Effector memory CD8-positive, alpha-beta T cell (primary cell): ENCODE measurements at regions not wholly inside any gene's neighbourhood (a gene's known extent, or its start where the extent isn't known, plus 50 kb on each side); places are given as distances from the start of the nearest gene placed in this dataset.

ENCODE experiments used
- ATAC-seq: fragments of 150-1000 bp; cut with Tn5 transposase; replicated peaks from 2 replicates; pipeline ENCODE4 v1.10.0; 2021; ENCODE audit warnings: mild to moderate bottlenecking, moderate library complexity
- DNase-seq, 3 experiments: peaks; one replicate each; pipeline ENCODE4 v3.0.0; 2021
- H3K27ac Mint-ChIP-seq, 2 donors: one replicate each; pipeline ENCODE4 v1.8.0; 2022; ENCODE audit warnings: mild to moderate bottlenecking in 2 of 2, mixed read lengths in 2 of 2, moderate library complexity in 2 of 2
- H3K27me3 Mint-ChIP-seq, 2 donors: one replicate each; pipeline ENCODE4 v1.8.0; 2022; ENCODE audit warnings: mixed read lengths in 2 of 2
- H3K36me3 Mint-ChIP-seq: one replicate; pipeline ENCODE4 v1.8.0; 2022; ENCODE audit warnings: mild to moderate bottlenecking, moderate library complexity, mixed read lengths; ENCODE audit not compliant: insufficient read depth
- H3K4me1 Mint-ChIP-seq, 2 donors: one replicate each; pipeline ENCODE4 v1.8.0; 2022; ENCODE audit warnings: low read depth in 2 of 2, mixed read lengths in 2 of 2
- H3K4me3 Mint-ChIP-seq, 2 donors: one replicate each; pipeline ENCODE4 v1.8.0; 2022; ENCODE audit warnings: mild to moderate bottlenecking in 2 of 2, mixed read lengths in 2 of 2, moderate library complexity in 2 of 2
- H3K9me3 Mint-ChIP-seq, 2 donors: one replicate each; pipeline ENCODE4 v1.8.0; 2022; ENCODE audit warnings: mixed read lengths in 2 of 2

DNA sequence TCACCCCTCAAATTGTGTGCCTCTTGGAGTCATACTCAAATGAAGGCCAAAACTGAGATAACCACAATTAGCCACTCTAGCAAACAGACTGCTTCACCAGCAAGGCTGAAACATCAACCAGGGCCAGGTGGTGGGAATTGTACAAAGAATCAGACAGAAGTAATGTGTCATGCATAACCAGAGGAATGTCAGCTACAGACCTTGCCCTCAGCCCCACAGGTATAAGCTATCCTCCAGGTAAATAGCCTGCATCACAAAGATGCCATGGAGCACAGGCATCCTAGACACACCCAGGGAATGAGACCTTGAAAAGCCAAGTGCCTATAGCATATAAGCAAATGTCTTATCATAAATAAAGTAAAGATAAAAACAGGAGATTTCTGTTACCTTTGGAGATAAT is 242.7 kb downstream of the CETN3 start:
- Mint-ChIP-seq H3K9me3 (peaks cover 2 to 9% of the 10 kb centered on the region in 2 donors), H3K36me3 (no peaks in the 10 kb centered on the region), H3K4me3 (no peak overlapping the region), H3K27me3 (no peaks in the 10 kb centered on the region), H3K27ac (no peak overlapping the region), H3K4me1 (no peaks in the 10 kb centered on the region)
- DNase-seq: no peak
- no peak for ATAC-seq

DNA sequence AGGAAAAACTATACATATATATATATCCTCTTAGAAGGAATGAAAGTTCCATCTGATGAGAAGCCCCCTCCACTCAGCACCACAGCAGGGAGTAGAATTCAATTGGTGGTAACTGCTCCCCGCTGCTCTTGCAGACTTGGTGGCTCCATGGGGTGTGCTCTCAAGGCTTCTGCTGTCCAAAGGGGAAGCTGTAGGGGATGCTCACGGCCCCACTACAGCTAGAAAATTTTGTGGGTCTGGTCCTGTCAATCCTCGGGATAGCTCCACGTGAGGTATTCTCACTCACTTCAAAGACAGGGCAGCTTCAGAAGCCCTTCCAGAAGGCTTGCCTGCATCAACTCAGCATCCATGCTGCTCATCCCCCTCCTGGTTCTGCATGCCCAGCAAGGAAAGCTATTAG is 247.2 kb downstream of the CETN3 start:
- Mint-ChIP-seq H3K27ac (no peak overlapping the region), H3K36me3 (no peaks in the 10 kb centered on the region), H3K4me3 (no peak overlapping the region), H3K4me1 (no peaks in the 10 kb centered on the region), H3K9me3 (peaks cover 2 to 9% of the 10 kb centered on the region in 2 donors), H3K27me3 (no peaks in the 10 kb centered on the region)
- ATAC-seq: no peak
- DNase-seq: no peak

DNA sequence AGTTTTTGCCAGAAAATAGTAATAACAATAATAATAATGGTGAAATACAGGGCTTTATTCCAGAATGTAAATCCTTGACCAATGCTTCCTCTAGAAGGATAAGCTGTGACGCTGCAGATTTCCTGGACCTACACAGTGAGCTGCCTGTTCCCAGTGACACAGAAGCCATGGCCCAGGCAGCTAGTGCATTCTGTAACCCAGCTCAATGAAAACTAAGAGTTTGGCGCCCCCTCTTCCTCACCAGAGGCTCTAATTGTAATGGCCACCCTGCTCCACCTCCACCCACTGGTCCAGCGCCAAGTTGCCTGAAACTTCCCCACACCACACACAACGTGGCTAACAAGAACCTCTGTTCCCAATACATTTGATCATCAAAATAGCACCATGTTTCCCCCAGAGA is 248.1 kb downstream of the CETN3 start:
- no peak overlapping the region for H3K27ac Mint-ChIP-seq
- H3K36me3 Mint-ChIP-seq: no peaks in the 10 kb centered on the region
- DNase-seq: no peak
- ATAC-seq: no peak
- no peaks in the 10 kb centered on the region for H3K4me1 Mint-ChIP-seq
- H3K4me3 Mint-ChIP-seq: no peak overlapping the region
- peaks cover 0 to 6% of the 10 kb centered on the region in 2 donors for H3K9me3 Mint-ChIP-seq
- no peaks in the 10 kb centered on the region for H3K27me3 Mint-ChIP-seq

DNA sequence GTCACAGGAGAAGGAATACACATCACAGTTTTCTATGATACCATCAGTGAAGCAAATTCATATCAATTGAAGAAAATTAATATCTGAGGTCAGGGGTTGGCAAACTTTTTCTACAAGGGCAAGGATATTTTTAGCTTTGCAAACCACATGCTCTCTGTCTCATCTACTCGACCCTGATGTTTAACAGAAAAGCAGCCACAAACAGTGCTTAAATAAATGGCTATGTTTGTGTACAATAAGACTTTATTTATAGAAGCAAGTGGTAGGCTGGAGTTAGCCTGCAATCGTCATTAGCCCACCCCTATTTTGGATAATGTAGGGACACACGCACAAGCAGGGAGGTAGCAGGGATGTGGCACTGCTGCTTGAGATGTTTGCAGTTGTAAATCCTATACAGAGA is 251.4 kb downstream of the CETN3 start:
- Mint-ChIP-seq H3K36me3 (no peaks in the 10 kb centered on the region), H3K4me1 (no peaks in the 10 kb centered on the region), H3K27ac (no peak overlapping the region), H3K4me3 (no peak overlapping the region), H3K9me3 (peaks cover 2 to 6% of the 10 kb centered on the region in 2 donors), H3K27me3 (no peaks in the 10 kb centered on the region)
- DNase-seq (no peak), ATAC-seq (no peak)

DNA sequence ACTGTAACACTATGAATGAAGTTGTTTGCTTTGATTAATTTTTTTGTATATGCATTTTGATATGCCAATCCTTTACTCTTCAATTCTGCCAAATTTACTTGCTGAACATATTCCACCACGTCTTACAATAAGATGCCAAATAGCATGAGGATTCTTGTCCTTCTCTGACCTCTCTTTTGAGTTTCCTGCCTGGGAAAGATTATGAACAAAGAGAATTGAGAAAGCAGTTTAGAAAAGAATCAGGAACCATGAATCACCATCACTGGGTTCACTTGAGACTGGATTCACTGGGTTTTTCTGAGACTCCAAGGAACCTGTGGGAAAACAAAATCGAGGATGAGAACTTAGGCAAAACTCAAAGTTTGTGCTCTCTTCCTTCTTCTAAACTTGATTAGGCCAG is 256.5 kb downstream of the CETN3 start:
- H3K4me1 Mint-ChIP-seq: no peaks in the 10 kb centered on the region
- H3K27ac Mint-ChIP-seq: no peak overlapping the region
- DNase-seq: no peak
- H3K9me3 Mint-ChIP-seq: peaks cover 6 to 10% of the 10 kb centered on the region in 2 donors
- ATAC-seq: no peak
- no peaks in the 10 kb centered on the region for H3K36me3 Mint-ChIP-seq
- no peak overlapping the region for H3K4me3 Mint-ChIP-seq
- no peaks in the 10 kb centered on the region for H3K27me3 Mint-ChIP-seq

DNA sequence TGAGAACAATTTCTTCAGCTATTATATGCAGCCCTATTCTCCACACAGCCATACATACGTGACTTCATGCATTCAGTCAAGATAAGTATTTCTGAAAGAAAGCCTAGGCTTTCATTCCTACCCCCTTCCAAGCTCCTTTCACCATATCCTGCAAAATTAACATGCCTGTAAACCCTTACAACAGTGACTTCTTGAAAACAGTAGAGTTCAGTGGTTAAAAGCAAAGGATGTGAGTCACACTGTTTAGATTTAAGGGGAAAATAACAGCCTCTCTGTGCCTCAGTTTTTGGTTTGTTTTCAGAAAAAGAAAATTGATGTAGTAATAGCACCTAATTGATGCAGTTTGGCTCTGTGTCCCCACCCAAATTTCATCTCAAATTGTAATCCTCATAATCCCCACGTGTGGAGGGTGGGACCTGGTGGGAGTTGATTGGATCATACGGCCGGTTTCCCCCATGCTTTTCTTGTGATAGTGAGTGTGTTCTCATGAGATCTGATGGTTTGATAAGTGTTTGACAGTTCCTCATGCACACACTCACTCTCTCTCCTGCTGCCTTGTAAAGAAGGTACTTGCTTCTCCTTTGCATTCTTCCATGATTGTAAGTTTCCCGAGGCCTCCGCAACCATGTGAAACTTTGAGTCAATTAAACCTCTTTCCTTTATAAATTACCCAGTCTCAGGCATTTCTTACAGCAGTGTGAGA is 264.8 kb downstream of the CETN3 start:
- H3K4me1 Mint-ChIP-seq: no peaks in the 10 kb centered on the region
- no peak for DNase-seq
- no peaks in the 10 kb centered on the region for H3K27me3 Mint-ChIP-seq
- H3K27ac Mint-ChIP-seq: no peak overlapping the region
- peaks cover 4 to 12% of the 10 kb centered on the region in 2 donors for H3K9me3 Mint-ChIP-seq
- H3K4me3 Mint-ChIP-seq: no peak overlapping the region
- no peaks in the 10 kb centered on the region for H3K36me3 Mint-ChIP-seq
- ATAC-seq: no peak

DNA sequence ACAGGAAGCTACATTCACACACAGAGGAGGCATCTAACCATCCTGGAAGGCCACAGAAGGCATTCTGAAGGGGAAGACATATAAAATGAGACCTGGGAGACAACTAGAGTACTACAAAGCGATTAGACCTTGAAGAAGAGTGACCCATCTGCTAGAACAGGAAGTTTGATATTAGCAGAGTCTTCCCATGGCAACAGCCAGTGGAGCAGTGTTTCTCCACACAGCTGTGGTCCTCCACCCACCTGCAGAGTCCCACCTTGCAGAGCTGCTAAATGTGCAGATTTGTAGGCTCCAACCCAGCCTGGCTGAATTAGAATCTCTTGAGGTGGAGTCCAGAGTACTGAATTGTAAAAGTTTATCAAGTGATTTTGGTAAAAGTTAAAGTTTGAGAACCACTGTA is 267.0 kb downstream of the CETN3 start:
- ATAC-seq (no peak), DNase-seq (no peak)
- no peaks in the 10 kb centered on the region for H3K4me1 Mint-ChIP-seq
- H3K27me3 Mint-ChIP-seq: no peaks in the 10 kb centered on the region
- H3K9me3 Mint-ChIP-seq: peaks cover 2 to 4% of the 10 kb centered on the region in 2 donors
- H3K4me3 Mint-ChIP-seq: no peak overlapping the region
- no peaks in the 10 kb centered on the region for H3K36me3 Mint-ChIP-seq
- H3K27ac Mint-ChIP-seq: no peak overlapping the region

DNA sequence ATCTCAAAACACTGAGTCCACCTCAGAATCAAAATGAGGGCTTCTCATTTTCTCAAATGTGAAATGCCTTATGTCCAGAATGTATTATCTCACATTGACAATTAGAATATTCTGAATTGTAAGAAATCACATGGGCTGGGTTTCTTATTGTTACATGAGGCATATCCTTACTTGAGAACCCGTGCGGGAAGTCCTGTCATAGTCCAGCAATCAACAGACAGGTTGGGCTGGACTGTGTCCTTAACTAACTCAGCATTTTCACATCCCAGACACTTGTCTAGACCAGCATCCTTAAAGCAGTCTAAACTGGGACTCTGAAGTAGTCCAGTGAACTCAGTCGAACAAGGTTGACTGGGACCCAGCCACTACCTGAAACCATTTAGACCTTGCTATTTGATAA is 267.6 kb downstream of the CETN3 start:
- Mint-ChIP-seq H3K4me3 (no peak overlapping the region), H3K4me1 (no peaks in the 10 kb centered on the region), H3K9me3 (peaks cover 0 to 2% of the 10 kb centered on the region in 2 donors), H3K27ac (no peak overlapping the region), H3K36me3 (no peaks in the 10 kb centered on the region), H3K27me3 (no peaks in the 10 kb centered on the region)
- ATAC-seq (no peak), DNase-seq (no peak)

DNA sequence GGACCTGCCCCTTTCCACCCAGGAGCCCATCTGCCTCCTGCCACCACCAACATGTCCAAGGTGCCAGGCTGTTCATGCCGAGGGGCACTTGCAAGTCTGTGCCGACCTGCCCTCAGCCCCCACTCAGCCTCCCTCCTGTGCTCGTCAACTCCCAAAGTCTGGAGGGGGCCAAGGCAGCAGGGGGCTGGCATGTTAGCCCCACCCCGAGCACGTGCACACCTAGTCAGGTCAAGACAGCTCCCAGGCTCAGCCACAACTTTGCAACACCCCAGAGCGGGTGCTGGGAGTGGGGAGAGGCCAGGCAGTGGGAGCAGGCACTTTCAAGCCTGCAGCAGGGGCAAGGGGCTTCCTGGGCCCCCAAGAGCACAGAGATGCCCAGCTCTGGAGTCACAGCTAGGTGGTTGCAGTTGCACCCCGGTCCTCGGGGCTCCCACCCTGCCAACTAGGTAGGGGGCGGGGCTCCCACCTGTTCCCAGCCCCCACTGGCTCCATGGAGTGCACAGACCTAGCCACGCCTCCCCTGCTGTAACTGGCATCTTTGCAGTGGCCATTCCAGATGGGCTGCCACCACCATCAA is 272.5 kb downstream of the CETN3 start:
- Mint-ChIP-seq H3K27me3 (no peaks in the 10 kb centered on the region), H3K27ac (no peak overlapping the region), H3K9me3 (peaks cover 2 to 8% of the 10 kb centered on the region in 2 donors), H3K4me1 (peaks cover 0 to 2% of the 10 kb centered on the region in 2 donors), H3K4me3 (no peak overlapping the region), H3K36me3 (no peaks in the 10 kb centered on the region)
- ATAC-seq (no peak), DNase-seq (no peak)

DNA sequence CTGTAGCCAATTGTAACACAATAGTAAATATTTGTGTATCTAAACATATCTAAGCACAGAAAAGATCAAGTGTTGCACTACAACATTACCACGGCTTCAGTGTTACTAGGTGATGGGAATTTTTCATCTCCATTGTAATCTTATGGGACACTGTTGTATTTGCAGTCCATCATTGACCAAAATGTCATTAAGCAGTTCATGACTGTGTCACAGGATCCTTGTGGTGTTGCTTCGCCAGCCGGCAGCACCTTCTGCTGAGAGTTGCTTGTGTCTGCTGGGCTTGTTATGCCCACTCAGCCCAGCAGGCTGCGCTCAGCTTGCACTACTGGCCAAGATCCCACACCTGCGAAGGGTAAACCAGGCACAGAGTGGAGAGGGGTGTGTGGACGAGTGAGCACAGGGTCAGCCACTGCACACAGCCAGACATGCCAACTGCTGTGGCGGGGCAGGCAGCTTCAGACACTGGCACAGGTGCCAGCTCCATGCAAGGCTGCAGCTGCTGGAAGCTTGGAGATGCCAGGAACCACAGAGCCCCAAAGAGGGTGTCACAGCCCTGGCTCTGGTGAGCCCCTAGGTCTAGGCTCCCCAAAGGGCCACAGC is 273.7 kb downstream of the CETN3 start:
- no peaks in the 10 kb centered on the region for H3K27me3 Mint-ChIP-seq
- H3K27ac Mint-ChIP-seq: no peak overlapping the region
- peaks cover 0 to 2% of the 10 kb centered on the region in 2 donors for H3K4me1 Mint-ChIP-seq
- H3K4me3 Mint-ChIP-seq: no peak overlapping the region
- H3K36me3 Mint-ChIP-seq: no peaks in the 10 kb centered on the region
- no peak for DNase-seq
- ATAC-seq: no peak
- H3K9me3 Mint-ChIP-seq: peaks cover 2 to 8% of the 10 kb centered on the region in 2 donors

DNA sequence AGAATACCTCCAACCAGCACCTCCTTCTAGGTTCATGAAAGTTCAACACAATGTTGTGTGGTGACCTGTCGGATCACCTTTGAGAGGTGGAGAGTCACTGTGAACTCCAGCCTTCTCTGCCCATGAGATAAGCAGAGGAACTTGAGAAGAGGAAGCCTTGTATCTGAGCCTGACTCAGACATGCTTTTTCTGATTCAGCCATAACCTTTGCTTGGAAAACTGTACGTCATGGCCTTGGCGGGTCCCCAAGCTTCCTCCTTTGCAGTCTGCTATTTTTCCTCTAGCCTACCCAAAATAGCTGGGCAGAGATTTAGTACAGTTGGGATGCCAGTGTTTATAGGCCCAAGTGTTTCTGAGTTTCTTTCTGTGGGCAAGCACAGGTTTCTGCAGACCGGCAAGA is 274.7 kb downstream of the CETN3 start:
- Mint-ChIP-seq H3K27me3 (no peaks in the 10 kb centered on the region), H3K36me3 (no peaks in the 10 kb centered on the region), H3K4me1 (peaks cover 0 to 2% of the 10 kb centered on the region in 2 donors), H3K4me3 (no peak overlapping the region), H3K9me3 (peaks cover 2 to 8% of the 10 kb centered on the region in 2 donors), H3K27ac (no peak overlapping the region)
- DNase-seq (no peak), ATAC-seq (no peak)

DNA sequence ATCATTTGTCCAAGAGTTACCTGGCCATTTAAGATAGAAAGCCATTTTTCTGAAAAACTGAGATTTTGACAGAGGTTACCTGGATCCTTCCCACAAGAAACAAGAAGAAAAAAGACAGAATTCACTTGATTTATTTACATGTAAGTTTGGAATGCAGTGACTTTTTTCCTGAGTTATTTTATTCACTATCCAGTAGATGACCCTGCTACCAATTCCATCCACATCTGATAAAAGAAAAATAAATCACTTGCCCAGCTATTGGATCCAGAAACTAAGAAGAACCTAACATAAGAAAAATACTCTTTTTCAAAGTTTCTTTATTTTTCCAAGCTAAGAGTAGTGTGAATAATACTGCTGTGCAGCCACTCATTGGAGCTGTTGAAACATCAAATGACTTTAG is 275.2 kb downstream of the CETN3 start:
- Mint-ChIP-seq H3K36me3 (no peaks in the 10 kb centered on the region), H3K4me1 (peaks cover 0 to 2% of the 10 kb centered on the region in 2 donors), H3K4me3 (no peak overlapping the region), H3K9me3 (peaks cover 2 to 8% of the 10 kb centered on the region in 2 donors), H3K27ac (no peak overlapping the region), H3K27me3 (no peaks in the 10 kb centered on the region)
- DNase-seq: no peak
- no peak for ATAC-seq

DNA sequence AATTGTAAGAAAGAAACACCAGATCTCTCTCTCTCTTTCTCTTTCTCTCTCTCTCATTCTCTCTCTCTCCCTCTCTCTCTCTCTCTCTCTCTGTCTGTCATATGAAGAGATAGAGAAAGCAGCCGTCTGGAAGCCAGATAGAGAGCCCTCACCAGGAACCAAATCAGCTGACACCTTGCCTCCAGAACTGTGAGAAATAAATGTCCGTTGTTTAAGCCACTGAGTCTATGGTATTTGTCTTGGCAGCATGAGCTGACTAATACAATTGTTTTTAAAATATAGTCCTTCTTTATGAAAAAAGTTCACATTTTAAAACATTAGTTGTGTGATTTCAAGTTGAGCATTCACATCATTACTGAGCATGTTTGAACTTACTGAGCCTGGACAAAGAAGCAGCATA is 275.6 kb downstream of the CETN3 start:
- Mint-ChIP-seq H3K27me3 (no peaks in the 10 kb centered on the region), H3K27ac (no peak overlapping the region), H3K4me3 (no peak overlapping the region), H3K36me3 (no peaks in the 10 kb centered on the region), H3K4me1 (peaks cover 0 to 2% of the 10 kb centered on the region in 2 donors), H3K9me3 (peaks cover 2 to 8% of the 10 kb centered on the region in 2 donors)
- DNase-seq (no peak), ATAC-seq (no peak)
